ENCODE measurements at regions not wholly inside any gene's neighbourhood (a gene's known extent, or its start where the extent isn't known, plus 50 kb on each side); places are given as distances from the start of the nearest gene placed in this dataset.

DNA sequence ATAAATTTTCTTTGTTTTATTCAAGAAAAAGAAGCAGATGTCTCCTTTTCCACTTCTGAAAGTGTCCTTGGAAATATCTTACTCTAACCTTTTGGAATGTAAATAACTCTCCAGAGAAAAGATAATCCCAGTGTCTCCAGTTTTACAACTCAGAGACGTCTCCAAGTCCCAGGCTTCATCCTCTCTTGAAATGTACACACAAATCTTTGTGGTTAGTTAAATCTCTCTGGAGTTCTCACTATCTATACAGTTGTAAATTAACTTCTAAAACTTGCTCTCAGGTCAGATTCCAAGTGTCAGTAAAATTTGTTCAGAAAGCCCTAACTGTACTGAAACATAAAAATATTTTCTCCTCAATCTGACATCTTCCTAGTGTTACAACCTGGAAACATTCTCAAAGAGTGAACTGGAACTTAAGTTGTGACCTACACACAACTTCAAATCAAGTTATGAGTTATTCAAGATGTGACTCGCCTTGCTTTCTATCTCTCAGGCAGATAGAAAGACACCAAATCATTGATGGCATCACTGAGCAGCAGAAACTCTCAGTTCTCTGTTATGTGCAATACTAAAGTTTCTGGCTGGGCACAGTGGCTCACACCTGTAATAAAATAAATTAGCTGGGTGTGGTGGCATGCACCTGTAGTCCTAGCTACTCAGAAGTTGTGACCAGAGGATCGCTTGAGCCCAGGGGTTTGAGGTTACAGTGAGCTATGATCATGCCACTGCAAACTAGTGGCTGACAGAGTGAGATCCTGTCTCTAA, 284.2 kb downstream of the RCHY1 start:
- TF ChIP-seq, protein P1, sequence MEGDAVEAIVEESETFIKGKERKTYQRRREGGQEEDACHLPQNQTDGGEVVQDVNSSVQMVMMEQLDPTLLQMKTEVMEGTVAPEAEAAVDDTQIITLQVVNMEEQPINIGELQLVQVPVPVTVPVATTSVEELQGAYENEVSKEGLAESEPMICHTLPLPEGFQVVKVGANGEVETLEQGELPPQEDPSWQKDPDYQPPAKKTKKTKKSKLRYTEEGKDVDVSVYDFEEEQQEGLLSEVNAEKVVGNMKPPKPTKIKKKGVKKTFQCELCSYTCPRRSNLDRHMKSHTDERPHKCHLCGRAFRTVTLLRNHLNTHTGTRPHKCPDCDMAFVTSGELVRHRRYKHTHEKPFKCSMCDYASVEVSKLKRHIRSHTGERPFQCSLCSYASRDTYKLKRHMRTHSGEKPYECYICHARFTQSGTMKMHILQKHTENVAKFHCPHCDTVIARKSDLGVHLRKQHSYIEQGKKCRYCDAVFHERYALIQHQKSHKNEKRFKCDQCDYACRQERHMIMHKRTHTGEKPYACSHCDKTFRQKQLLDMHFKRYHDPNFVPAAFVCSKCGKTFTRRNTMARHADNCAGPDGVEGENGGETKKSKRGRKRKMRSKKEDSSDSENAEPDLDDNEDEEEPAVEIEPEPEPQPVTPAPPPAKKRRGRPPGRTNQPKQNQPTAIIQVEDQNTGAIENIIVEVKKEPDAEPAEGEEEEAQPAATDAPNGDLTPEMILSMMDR (IDR thresholded peaks at IDR 0.05), result no peak
- no peak for TF ChIP-seq POLR2A (IDR thresholded peaks at IDR 0.05)

Data from right lobe of liver (tissue), 4 donors.